ENCODE measurements at regions not wholly inside any gene's neighbourhood (a gene's known extent, or its start where the extent isn't known, plus 50 kb on each side); places are given as distances from the start of the nearest gene placed in this dataset.
A peak's percentile ranks its signal among the peaks of the same experiment; 100 is the strongest.
"Not testable (repeated sequence)": the region's sequence is repeated elsewhere in the genome, so short reads cannot be mapped to it uniquely, and the experiment has no call there.

DNA sequence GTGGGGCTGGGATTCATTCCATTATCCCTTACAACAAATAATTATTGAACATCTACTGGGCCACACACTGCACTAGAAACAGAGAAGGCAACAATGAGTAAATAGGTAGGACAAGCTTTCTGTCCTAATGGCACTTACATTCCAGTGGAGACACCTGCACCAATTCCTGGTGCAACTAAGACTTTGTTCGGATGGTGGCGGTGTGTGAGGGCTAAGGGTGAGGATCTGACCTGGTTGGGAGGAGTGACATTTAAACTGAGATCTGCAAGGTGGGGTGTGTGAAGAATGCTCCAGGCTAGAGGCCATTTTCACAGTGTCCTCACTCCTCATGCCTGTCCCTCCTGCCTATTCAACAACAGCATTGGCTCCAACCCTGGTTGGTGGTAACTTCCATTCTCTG is 510.0 kb downstream of the XYLT1 start:
- DNase-seq: no peak

DNA sequence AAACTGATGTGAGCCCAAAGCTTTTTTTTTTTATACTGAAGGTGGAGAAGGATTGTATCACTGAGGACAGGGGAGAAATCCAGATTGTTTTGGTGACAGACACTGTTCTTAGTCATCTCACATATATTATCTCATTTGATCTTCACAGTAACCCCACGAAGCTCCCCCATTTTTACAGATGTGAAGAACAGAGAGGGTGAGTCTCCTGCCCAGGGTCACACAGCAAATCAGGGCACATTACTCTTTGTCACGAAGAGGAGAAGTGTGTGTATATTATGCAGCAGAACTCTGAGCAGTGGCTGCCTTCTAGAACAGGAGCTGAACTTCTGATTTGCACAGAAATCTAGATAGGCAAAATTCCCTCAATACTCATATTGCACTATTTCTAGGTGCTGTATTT is 504.3 kb downstream of the XYLT1 start:
- DNase-seq: no peak

DNA sequence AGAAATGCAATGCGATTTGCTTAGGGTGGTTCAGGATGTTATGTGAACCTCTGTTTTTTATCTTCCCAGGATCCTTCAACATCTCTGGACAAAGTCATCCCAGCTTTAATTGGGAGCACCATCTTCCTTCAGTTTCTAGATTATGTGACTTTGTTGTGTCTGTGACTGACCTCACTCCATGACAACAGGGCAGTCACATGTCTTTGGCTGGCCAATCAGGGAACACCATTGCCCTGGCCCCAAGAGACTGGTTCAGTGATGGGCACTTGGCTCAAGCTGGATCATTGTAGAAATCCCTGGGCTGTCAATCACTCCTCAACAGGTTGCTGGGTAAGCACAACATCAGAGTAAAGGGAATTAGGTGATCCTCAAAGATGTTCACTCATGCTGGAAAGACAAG is 499.7 kb downstream of the XYLT1 start:
- no peak for DNase-seq

DNA sequence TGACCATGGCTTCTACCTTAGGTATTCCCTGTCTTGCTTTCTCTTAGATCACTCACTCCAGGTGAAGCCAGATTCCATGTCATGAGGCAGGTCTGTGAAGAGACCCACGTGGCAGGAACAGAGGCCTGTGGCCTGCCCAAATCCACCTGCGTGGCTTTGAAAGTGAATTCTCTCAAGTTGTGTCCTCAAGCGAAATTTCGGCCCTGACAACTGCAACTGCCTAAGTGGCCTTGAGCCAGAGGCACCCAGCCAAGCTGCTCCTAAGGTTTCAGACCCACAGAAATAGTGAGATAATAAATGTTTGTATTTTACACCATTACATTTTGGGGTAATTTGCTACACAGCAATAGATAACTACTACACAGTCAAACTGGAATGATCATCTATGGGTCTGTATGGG is 497.9 kb downstream of the XYLT1 start:
- no peak for DNase-seq

DNA sequence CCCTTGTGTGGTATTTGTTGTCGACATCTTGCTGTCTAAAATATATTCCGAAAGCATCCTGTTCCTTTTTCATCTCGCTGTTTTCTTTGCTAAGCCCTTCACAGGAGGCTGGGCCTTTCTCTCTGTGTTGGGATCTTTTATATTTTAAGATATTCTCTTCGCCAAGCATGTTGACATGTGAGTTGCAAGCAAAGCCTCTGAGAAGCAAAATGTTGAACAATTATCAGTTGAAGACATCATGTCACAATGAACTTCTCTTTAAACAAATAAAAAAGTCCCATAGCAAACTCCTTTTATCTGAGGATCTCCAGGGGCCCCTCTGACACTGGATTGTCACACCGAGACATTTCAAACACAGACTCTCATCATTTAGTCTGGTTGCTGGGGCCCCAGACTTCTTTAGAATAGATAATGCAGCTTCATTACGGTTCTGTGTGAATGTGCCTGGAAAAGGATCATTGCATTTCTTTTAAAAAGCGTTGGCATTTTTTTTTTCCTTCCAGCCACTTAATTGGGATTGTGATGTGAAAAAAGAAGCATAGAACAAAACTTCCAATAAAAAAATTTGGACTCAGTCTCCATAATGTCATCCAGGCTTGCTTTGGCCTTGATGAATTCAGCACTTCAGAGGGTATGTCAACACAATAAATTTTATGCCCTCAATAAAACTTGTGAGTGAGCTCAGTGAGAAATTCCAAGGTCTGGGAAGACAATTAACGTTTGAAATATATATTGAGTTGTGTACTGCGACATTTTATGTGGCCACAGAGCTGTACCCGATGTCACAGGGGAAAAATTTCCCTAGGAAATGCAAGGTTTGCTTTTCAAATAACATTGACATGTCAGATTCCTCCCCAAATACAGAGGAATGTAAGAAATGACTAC is 496.8 kb downstream of the XYLT1 start:
- DNase-seq: no peak

DNA sequence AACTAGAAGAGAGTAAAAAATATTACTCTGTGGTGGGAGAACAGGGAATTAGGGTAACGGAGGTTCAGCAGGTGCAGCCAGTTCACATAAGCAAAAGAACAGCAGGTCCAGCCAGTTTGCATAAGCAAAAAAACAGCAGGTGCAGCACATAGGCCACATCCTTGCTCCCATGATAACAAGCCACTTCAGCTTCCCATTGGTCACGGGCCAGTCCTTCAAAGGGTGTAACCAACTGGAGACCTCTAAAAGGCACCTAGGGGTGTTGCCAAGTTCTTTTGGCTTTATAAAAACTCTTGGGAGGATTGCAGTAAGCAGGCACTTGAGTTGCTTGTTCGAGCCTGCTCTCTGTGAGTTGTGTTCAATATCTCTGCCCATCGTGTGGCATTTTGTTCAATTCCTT is 488.1 kb downstream of the XYLT1 start:
- DNase-seq: no peak

DNA sequence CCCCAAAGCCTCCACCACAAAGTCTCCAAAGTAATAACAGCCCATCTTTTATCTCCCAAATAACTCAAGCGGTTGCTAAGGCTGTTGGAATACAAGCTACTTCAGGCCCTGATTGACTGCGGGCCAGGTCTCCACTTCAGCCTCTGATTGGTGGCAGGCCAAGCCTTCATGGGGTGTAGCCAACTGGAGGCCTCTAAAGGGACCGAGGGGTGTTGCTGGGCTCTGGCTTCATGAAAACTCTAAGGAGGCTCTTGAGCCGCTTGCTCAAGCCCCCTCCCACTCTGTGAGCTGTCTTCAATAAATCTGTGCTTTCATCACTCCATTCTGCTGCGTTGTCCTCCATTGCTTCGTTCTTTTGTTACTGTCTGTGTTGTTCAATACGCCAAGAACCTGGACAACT is 487.2 kb downstream of the XYLT1 start:
- DNase-seq: no peak

DNA sequence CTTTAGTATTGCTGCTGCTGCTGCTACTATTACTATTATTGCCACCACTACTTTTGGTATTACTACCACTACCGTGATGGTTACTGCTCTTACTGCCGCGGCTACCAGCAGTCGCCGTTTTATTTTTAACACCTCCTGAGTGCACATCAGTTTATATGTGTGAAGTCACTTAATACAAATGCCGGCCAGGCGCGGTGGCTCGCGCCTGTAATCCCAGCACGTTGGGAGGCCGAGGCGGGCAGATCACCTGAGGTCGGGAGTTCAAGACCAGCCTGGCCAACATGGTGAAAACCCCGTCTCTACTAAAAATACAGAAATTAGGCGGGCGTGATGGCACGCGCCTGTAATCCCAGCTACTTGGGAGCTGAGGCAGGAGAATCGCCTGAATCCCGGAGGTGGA is 486.7 kb downstream of the XYLT1 start:
- not testable (repeated sequence) for DNase-seq

DNA sequence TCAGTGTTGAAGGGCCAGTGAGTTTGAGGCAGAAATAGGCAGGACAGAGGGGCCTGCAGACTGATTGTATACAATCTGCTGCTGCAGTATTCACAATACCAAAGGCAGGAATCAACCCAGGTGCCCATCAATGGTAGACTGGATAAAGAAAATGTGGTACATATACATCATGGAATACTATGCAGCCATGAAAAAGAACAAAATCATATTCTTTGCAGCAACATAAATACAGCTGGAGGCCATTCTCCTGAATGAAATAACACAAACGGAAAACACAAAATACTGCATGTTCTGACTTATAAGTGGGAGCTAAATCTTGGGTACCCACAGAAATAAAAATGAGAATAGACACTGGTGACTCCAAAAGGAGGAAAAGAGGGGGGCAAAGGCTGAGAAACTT is 485.1 kb downstream of the XYLT1 start:
- no peak for DNase-seq

DNA sequence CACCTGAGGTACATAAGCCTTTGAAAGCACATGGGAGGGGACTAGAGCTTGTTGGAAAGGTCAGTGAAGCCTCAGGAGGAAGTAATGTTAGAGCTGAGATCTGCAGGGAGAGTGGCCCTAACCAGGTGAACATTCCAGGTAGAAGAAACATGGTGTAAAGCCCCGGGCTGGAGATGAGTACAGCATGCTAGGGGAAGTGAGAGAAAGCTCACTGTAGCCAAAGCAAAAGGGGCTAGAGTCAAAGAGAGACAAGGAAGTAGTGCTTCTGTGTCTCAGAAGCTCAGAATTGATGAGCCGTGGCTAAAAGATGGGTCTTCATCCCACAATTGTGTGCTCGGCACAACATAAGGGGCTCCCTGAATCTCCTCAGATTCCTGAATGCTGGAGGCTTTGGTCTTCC is 481.8 kb downstream of the XYLT1 start:
- no peak for DNase-seq

DNA sequence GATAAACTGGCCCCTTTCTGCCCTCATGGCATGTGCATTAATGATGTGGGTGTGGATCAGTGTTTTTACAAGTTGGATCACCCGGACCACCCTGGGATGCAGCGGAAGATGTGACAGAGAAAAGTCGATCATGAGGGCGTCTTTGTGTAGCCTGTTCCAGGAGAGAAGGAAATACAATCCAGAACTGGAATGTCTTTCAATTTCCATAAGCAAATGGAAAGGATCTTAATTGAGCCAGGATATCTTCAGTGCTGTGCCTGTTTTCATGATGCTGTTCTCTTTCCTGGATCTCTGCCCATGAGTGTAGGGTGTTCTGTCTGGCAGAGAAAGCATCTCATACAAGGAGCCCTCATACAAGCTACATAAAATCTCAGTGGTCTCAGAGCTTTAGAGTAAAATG is 481.4 kb downstream of the XYLT1 start:
- DNase-seq: no peak

DNA sequence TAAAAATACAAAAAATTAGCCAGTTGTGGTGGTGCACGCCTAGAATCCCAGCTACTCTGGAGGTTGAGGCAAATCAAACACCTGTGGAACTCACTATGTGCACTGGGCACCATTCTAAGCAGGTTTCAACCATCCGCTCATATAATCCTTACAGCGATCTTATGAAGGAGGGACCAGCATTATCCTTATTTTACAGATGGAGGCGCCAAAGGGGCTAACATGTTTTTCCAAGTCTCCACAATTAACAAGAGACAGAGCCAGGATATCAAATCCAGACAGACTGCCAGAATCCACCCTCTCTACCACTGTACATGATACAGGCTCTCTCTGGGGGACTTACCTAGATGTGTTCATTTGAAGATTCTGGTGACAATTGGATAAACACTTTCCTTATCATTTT is 479.0 kb downstream of the XYLT1 start:
- no peak for DNase-seq

DNA sequence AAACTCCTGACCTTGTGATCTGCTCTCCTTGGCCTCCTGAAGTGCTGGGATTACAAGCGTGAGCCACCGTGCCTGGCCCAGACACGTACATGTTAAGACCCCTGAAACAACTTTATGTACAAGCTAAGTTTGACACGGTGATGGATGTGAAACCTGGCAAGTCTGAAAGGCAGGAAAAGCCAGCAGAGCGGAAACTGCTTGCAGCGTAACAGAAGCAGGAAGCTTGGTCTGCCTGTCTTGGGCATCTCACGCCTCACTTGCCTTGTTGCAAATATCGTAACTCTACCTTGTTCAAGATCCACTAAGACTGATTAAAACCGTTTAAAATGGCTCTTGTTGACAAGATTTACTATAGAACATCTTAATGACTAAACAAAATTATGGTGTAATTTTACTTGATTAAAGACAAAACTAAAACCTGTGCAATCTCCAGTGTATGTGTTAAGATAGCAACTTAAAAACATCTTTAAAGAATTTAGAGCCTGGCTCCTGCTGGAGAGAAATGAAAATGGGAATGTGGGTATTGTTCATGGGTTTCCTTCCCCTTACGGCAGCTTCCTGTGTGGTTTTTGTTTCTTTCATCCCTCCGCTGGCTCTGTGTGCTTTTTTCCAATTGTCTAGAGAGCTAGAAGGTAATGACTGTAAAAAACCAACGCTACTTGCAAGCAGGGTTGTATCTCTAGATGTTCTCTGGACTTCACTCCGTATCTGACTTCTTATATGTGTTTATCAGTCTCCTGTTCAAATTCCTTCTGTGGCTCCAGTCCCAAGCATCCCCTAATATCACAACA is 477.6 kb downstream of the XYLT1 start:
- peak; percentile 10 for DNase-seq

DNA sequence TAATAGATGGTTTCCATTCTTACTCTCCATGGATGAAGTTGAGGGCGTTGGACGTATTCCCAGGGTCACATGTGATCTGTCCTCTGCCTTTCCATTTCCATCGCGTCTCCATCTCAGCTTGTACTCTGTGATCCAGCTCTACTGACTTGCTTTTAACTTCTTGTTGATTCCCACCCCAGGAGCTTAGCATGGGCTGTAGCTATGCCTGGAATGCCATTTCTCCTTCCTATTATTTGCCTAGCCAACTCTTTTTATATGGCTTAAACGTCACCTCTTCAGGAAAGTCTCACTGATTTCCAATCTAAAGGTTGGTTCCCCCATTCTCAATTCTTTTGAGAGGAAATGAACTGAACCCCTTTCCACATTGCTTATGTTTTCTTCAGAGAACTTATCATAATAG is 475.9 kb downstream of the XYLT1 start:
- no peak for DNase-seq

DNA sequence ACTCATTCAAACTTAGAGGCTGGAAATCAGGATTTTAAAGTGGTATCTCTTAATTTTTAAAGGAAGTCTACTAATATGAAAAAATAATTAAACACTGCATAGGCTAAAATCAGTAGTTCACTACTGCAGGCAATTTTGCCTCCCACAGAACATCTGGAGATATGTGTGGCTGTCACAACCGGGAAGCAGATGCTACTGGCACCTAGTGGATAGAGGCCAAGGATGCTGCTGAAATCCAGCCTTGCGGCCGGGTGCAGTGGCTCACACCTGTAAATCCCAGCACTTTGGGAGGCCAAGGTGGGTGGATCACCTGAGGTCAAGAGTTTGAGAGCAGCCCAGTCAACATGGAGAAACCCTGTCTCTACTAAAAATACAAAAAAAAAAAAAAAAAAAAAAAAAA is 473.9 kb downstream of the XYLT1 start:
- DNase-seq: no peak

DNA sequence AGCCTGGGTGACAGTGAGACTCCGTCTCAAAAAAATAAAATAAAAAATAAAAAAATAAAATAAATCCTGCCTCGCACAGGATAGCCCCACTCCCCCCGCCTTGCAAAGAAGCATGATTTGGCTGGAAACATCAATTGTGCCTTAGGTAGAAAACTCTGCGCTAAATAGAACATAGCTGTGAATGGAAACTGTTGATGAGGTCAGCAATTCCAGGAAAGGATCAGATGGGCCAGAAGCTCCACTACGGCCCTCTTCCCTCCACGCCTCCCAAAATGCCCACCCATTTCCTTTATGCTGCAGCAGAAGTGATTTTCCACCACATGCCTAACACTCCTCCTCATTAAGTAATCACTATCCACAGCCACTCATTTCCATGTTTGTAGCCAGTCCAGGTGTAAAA is 473.4 kb downstream of the XYLT1 start:
- DNase-seq: no peak

DNA sequence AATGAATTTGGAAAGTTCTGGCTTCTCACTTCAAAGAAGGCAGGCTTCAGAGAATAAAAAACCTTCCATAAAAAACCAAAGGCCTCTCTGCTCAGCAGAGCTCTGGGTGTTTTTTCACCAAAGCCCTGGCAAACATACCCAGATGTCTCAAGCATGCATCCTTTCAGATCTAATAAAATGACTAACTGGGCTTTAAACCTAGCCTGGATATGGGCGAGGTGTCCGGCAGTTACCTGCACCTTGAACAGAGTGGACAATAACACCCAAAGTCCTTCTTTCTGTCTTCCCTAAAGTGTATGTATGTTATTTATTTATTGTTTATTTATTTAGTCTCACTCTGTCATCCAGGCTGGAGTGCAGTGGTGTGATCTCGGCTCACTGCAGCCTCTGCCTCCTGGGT is 469.3 kb downstream of the XYLT1 start:
- DNase-seq: no peak

DNA sequence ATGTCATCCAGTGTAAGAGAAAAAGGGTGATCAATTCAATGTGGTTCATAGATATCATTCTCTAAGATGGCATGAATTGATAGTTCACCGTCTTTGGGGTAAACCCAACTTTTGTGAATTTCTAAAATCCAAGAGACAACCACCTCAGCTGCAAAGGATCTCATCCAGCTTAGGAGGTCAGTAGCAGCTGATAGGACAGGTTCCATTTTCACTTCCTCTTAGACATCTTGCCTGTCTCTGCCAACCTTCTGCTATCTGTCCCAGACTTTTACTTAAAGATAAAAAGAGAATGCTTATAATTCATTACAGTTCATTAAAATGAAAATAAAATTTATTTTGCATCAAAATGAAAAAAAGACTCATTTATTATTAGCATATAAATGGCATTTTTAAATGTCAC is 468.2 kb downstream of the XYLT1 start:
- no peak for DNase-seq

DNA sequence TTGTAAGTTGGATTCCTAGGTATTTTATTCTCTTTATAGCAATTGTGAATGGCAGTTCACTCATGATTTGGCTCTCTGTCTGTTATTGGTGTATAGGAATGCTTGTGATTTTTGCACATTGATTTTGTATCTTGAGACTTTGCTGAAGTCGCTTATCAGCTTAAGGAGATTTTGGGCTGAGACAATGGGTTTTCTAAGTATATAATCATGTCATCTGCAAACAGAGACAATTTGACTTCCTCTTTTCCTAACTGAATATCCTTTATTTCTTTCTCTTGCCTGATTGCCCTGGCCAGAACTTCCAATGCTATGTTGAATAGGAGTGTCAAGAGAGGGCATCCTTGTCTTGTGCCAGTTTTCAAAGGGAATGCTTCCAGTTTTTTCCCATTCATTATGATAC is 464.8 kb downstream of the XYLT1 start:
- DNase-seq: not testable (repeated sequence)

DNA sequence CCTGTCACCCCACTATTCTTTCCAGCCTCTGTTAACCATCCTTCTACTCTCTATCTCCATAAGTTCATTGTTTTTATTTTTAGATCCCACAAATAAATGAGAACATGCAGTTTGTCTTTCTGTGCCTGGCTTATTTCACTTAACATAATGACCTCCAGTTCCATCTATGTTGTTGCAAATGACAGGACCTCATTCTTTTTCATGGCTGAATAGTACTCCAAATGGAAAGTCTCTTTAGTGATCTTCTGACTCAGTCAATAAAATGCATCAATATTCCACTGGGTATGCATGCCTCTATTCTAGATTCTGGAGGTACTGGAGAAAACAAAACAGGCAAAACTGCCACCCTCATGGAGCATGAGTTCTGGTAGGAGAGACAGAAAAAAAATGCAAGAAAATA is 459.0 kb downstream of the XYLT1 start:
- no peak for DNase-seq

DNA sequence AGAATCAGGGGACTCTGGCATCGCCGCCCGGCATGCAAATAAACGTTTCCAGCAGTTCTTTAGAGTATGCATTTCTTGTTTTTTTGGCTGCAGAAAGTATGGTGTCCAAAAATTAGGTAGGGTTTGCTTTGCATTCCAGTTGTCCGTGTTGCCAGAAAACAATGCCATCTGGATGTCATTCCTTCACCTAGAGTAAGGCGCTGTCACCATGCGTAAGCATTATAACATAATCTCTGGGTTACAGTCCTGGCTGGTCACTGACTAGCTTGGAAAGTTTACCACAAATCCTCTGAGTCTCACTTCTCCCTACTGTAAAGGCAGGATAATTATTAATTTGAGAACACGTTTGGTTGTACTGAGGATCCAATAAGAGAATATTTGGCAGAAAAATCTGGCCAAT is 457.7 kb downstream of the XYLT1 start:
- DNase-seq: no peak

DNA sequence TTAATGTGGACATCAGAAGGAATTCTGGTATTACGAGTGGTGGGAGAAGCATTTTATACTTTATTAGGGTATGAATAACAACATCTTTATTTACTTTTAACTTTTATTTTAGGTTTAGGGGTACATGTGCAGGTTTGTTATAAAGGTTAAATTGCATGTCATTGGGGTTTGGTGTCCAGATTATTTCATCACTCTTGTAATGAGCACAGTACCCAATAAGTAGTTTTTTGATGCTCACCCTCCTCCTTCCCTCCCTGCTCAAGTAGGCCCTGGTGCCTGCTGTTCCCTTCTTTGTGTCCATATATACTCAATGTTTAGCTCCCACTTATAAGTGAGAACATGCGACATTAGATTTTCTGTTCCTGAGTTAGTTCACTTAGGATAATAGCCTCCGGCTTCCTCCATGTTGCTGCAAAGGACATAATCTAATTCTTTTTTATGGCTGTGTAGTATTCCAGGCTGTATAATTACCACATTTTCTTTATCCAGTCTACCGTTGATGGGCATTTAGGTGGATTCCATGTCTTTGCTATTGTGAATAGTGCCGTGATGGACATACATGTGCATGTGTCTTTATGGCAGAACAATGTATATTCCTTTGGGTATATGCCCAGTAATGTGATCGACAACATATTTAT is 456.2 kb downstream of the XYLT1 start:
- DNase-seq: no peak

DNA sequence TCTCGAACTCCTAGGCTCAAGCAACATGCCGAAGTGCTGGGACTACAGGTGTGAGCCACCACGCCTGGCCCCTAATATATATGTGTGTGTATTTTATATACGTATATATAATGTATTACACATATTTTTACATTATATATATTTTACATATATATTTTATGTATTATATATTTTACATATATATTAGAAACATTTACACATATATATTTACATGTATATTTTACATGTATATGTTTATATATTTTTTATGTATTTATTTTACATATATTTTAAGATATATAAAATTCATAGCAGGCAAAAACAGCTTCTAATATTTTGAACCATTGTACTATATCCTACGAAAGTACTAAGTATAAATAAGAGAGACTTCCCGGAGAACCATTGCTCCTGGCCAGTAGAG is 455.1 kb downstream of the XYLT1 start:
- DNase-seq: no peak

DNA sequence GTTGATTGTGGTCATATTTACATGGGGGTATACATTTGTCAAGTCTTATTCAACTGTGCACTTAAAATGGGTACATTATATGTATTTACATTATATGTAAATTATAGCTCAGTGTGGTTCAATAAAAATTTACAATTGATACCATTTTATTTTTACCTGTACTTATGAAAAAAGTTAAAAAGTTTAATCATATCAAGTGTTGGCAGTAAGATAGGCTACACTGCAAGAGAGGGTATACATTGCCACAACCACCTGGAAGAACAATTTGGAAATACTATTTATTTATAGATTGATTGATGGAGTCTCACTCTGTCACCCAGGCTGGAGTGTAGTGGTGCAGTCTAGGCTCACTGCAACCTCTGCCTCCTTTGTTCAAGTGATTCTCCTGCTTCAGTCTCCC is 453.3 kb downstream of the XYLT1 start:
- no peak for DNase-seq
